Astrocyte (in vitro differentiated cells and primary cell): ENCODE measurements at regions not wholly inside any gene's neighbourhood (a gene's known extent, or its start where the extent isn't known, plus 50 kb on each side); places are given as distances from the start of the nearest gene placed in this dataset.

Experiments
- DNase-seq: peaks from one replicate; pipeline ENCODE4 v3.0.0-alpha.2; 2010; ENCODE audit warnings: low read depth
- FAIRE-seq: peaks from 2 replicates; lab custom pipeline; 2011; peaks lifted over from hg19 to GRCh38; lab: Jason Lieb, UNC
- H2AFZ ChIP-seq: 2 replicates; pipeline ENCODE4 v1.6.0; 2012; ENCODE audit warnings: low read depth, low read length, inconsistent platforms
- H3K27ac ChIP-seq: 2 replicates; pipeline ENCODE4 v1.5.1; 2011; ENCODE audit warnings: low read depth, low read length, inconsistent platforms
- H3K27me3 ChIP-seq: 2 replicates; pipeline ENCODE4 v1.6.0; 2011; ENCODE audit warnings: low read length, inconsistent platforms; ENCODE audit not compliant: insufficient read depth
- H3K36me3 ChIP-seq: 2 replicates; pipeline ENCODE4 v1.5.1; 2011; ENCODE audit warnings: low read length, inconsistent platforms; ENCODE audit not compliant: insufficient read depth
- H3K4me1 ChIP-seq: 2 replicates; pipeline ENCODE4 v1.5.1; 2011; ENCODE audit warnings: low read length, inconsistent platforms; ENCODE audit not compliant: insufficient read depth
- H3K4me2 ChIP-seq: 2 replicates; pipeline ENCODE4 v1.6.0; 2012; ENCODE audit warnings: low read length, inconsistent platforms
- H3K4me3 ChIP-seq: 2 replicates; pipeline ENCODE4 v1.5.1; 2011; ENCODE audit warnings: low read depth, mild to moderate bottlenecking, low read length, inconsistent platforms; ENCODE audit not compliant: insufficient read depth
- H3K79me2 ChIP-seq: 2 replicates; pipeline ENCODE4 v1.6.0; 2012; ENCODE audit warnings: mild to moderate bottlenecking, low read length, inconsistent platforms; ENCODE audit not compliant: insufficient read depth
- H3K9ac ChIP-seq: 2 replicates; pipeline ENCODE4 v1.6.0; 2012; ENCODE audit warnings: mild to moderate bottlenecking, low read length, inconsistent platforms
- H3K9me3 ChIP-seq: 2 replicates; pipeline ENCODE4 v1.5.1; 2012; ENCODE audit warnings: low read depth, mild to moderate bottlenecking, low read length, inconsistent platforms; ENCODE audit not compliant: insufficient read depth
- H4K20me1 ChIP-seq: 2 replicates; pipeline ENCODE4 v1.6.0; 2012; ENCODE audit warnings: low read length, inconsistent platforms; ENCODE audit not compliant: insufficient read depth
- H3K27ac Mint-ChIP-seq: one replicate; pipeline ENCODE4 v1.8.0; 2021; ENCODE audit warnings: mild to moderate bottlenecking, mixed read lengths; ENCODE audit not compliant: unreplicated experiment
- H3K27me3 Mint-ChIP-seq: one replicate; pipeline ENCODE4 v1.8.0; 2021; ENCODE audit warnings: low read depth, mixed read lengths; ENCODE audit not compliant: unreplicated experiment
- H3K36me3 Mint-ChIP-seq: one replicate; pipeline ENCODE4 v1.8.0; 2021; ENCODE audit warnings: low read depth, mixed read lengths; ENCODE audit not compliant: unreplicated experiment
- H3K4me1 Mint-ChIP-seq: one replicate; pipeline ENCODE4 v1.8.0; 2021; ENCODE audit warnings: low read depth, mixed read lengths; ENCODE audit not compliant: unreplicated experiment
- H3K4me3 Mint-ChIP-seq: one replicate; pipeline ENCODE4 v1.8.0; 2021; ENCODE audit warnings: mild to moderate bottlenecking, moderate library complexity, mixed read lengths; ENCODE audit not compliant: unreplicated experiment
- H3K9me3 Mint-ChIP-seq: one replicate; pipeline ENCODE4 v1.8.0; 2021; ENCODE audit warnings: mild to moderate bottlenecking, mixed read lengths; ENCODE audit not compliant: unreplicated experiment
- CTCF ChIP-seq: IDR thresholded peaks from 2 replicates; pipeline ENCODE4 v1.5.1; 2011; ENCODE audit warnings: low read depth, mild to moderate bottlenecking, inconsistent platforms, low read length, moderate library complexity; ENCODE audit not compliant: insufficient read depth
- EZH2 ChIP-seq: IDR thresholded peaks from 2 replicates; pipeline ENCODE4 v1.6.1; 2012; ENCODE audit warnings: mild to moderate bottlenecking, low read length, inconsistent platforms; ENCODE audit not compliant: insufficient read depth

GRCh38 chr17:68134731-68135130 is 99.2 kb downstream of the KPNA2 start:
- Histone ChIP-seq H3K36me3 (no peaks in the 10 kb centered on the region), H3K4me1 (no peaks in the 10 kb centered on the region), H3K27ac (no peak overlapping the region), H2AFZ (no peak overlapping the region), H3K4me2 (no peak overlapping the region), H3K4me3 (no peak overlapping the region), H3K79me2 (no peaks in the 10 kb centered on the region), H4K20me1 (no peaks in the 10 kb centered on the region), H3K27me3 (no peaks in the 10 kb centered on the region), H3K9me3 (no peaks in the 10 kb centered on the region), H3K9ac (no peak overlapping the region)
- Mint-ChIP-seq H3K9me3 (no peaks in the 10 kb centered on the region), H3K27me3 (no peaks in the 10 kb centered on the region), H3K36me3 (peaks cover 17% of the 10 kb centered on the region), H3K27ac (no peak overlapping the region), H3K4me3 (no peak overlapping the region), H3K4me1 (no peaks in the 10 kb centered on the region)
- DNase-seq: no peak
- FAIRE-seq: no peak
- no peak for TF ChIP-seq EZH2
- no peak for TF ChIP-seq CTCF

GRCh38 chr17:68135141-68135887 is 99.8 kb downstream of the KPNA2 start:
- Histone ChIP-seq H3K27ac (no peak overlapping the region), H3K4me2 (no peak overlapping the region), H3K9ac (no peak overlapping the region), H4K20me1 (no peaks in the 10 kb centered on the region), H3K36me3 (no peaks in the 10 kb centered on the region), H3K79me2 (no peaks in the 10 kb centered on the region), H3K9me3 (no peaks in the 10 kb centered on the region), H3K4me1 (no peaks in the 10 kb centered on the region), H2AFZ (no peak overlapping the region), H3K27me3 (no peaks in the 10 kb centered on the region), H3K4me3 (no peak overlapping the region)
- DNase-seq: no peak
- Mint-ChIP-seq H3K36me3 (peaks cover 17% of the 10 kb centered on the region), H3K9me3 (no peaks in the 10 kb centered on the region), H3K27ac (no peak overlapping the region), H3K4me3 (no peak overlapping the region), H3K4me1 (no peaks in the 10 kb centered on the region), H3K27me3 (no peaks in the 10 kb centered on the region)
- FAIRE-seq: no peak
- TF ChIP-seq CTCF: no peak
- no peak for TF ChIP-seq EZH2

- DNase-seq: no peak
- no peak overlapping the region for H2AFZ ChIP-seq
- no peaks in the 10 kb centered on the region for H3K36me3 ChIP-seq
- H3K36me3 Mint-ChIP-seq: peaks cover under 1% of the 10 kb centered on the region
- H3K27me3 ChIP-seq: no peaks in the 10 kb centered on the region
- no peak overlapping the region for H3K27ac Mint-ChIP-seq
- no peak for TF ChIP-seq CTCF
- no peak for TF ChIP-seq EZH2
- H3K27me3 Mint-ChIP-seq: peaks cover 2% of the 10 kb centered on the region
- no peaks in the 10 kb centered on the region for H4K20me1 ChIP-seq
- H3K4me3 Mint-ChIP-seq: no peak overlapping the region
- H3K4me1 Mint-ChIP-seq: no peaks in the 10 kb centered on the region
- H3K4me1 ChIP-seq: no peaks in the 10 kb centered on the region
- no peak overlapping the region for H3K4me3 ChIP-seq
- no peaks in the 10 kb centered on the region for H3K9me3 ChIP-seq
- no peak for FAIRE-seq
- H3K9me3 Mint-ChIP-seq: no peaks in the 10 kb centered on the region
- no peak overlapping the region for H3K9ac ChIP-seq
- no peak overlapping the region for H3K27ac ChIP-seq
- H3K79me2 ChIP-seq: no peaks in the 10 kb centered on the region
- no peak overlapping the region for H3K4me2 ChIP-seq
Observed at GRCh38 chr17:68141050-68141449, 105.5 kb downstream of the KPNA2 start.
